Nephron progenitor cell (in vitro differentiated cells): ENCODE measurements at regions not wholly inside any gene's neighbourhood (a gene's known extent, or its start where the extent isn't known, plus 50 kb on each side); places are given as distances from the start of the nearest gene placed in this dataset.
"Not testable (repeated sequence)": the region's sequence is repeated elsewhere in the genome, so short reads cannot be mapped to it uniquely, and the experiment has no call there.

Experiments
- DNase-seq: peaks from one replicate; pipeline ENCODE4 v3.0.0; 2021
- H3K27ac Mint-ChIP-seq: 2 replicates; pipeline ENCODE4 v1.8.0; 2021; ENCODE audit warnings: mild to moderate bottlenecking, moderate library complexity, mixed read lengths
- H3K27me3 Mint-ChIP-seq: 2 replicates; pipeline ENCODE4 v1.8.0; 2021; ENCODE audit warnings: mild to moderate bottlenecking, low read depth, mixed read lengths; ENCODE audit not compliant: poor library complexity
- H3K36me3 Mint-ChIP-seq: 2 replicates; pipeline ENCODE4 v1.8.0; 2021; ENCODE audit warnings: low read depth, mixed read lengths
- H3K4me1 Mint-ChIP-seq: 2 replicates; pipeline ENCODE4 v1.8.0; 2021; ENCODE audit warnings: mixed read lengths
- H3K4me3 Mint-ChIP-seq: 2 replicates; pipeline ENCODE4 v1.8.0; 2021; ENCODE audit warnings: mild to moderate bottlenecking, moderate library complexity, mixed read lengths
- H3K9me3 Mint-ChIP-seq: 2 replicates; pipeline ENCODE4 v1.8.0; 2021; ENCODE audit warnings: mild to moderate bottlenecking, moderate library complexity, mixed read lengths
- TF ChIP-seq, protein P1 (sequence below): fragments of 200-600 bp; sonication (generic); IDR thresholded peaks from 2 replicates; pipeline ENCODE4 v1.5.0; 2021; ENCODE audit warnings: antibody characterized with exemption

DNA sequence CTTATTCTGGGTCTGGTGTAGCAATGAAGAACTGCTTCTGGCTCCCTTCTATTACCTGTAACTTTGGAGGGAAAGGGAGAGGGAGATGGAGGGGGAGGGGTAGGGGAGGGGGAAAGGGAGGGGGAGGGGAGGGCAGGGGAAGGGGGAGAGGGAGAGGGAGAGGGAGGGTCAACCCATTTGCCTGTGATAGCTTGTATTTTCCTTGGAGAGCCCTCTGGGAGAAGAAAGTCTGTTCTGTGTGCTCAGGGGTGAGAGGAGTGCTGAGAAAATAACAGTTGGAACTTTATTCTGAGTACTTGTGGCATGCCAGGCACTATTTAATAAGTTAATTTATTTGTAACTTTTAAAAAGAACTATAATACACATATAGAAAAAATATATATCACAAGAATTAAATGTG is 70.7 kb upstream of the TSPAN2 start:
- no peak for DNase-seq
- Mint-ChIP-seq H3K27me3 (peaks cover 3% of the 10 kb centered on the region), H3K4me3 (no peak overlapping the region), H3K36me3 (no peaks in the 10 kb centered on the region), H3K27ac (no peak overlapping the region), H3K9me3 (no peaks in the 10 kb centered on the region), H3K4me1 (no peaks in the 10 kb centered on the region)
- TF ChIP-seq, protein P1, sequence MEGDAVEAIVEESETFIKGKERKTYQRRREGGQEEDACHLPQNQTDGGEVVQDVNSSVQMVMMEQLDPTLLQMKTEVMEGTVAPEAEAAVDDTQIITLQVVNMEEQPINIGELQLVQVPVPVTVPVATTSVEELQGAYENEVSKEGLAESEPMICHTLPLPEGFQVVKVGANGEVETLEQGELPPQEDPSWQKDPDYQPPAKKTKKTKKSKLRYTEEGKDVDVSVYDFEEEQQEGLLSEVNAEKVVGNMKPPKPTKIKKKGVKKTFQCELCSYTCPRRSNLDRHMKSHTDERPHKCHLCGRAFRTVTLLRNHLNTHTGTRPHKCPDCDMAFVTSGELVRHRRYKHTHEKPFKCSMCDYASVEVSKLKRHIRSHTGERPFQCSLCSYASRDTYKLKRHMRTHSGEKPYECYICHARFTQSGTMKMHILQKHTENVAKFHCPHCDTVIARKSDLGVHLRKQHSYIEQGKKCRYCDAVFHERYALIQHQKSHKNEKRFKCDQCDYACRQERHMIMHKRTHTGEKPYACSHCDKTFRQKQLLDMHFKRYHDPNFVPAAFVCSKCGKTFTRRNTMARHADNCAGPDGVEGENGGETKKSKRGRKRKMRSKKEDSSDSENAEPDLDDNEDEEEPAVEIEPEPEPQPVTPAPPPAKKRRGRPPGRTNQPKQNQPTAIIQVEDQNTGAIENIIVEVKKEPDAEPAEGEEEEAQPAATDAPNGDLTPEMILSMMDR: no peak

DNA sequence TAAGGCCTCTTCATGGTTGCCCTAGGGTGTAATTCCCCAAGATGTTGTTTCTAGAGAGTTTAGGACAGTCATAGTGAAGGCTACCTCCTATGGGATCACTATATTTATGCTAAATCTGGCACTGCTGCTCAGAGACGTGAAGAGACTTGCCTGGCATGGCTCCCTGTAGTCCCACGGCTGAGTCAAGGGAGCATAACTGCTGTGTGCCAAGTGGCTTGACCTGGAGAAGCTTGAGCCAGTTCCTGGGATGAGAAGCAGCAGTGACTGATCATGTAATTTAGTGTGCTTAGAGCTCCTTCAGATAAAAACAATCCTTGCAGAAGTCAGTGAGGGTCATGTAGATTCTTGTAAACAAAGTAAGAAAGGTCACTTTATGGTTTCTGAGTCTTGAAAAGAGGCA is 68.9 kb upstream of the TSPAN2 start:
- Mint-ChIP-seq H3K9me3 (peaks cover 6% of the 10 kb centered on the region), H3K4me1 (no peaks in the 10 kb centered on the region), H3K27ac (no peak overlapping the region), H3K4me3 (no peak overlapping the region), H3K27me3 (no peaks in the 10 kb centered on the region), H3K36me3 (no peaks in the 10 kb centered on the region)
- DNase-seq: no peak
- TF ChIP-seq, protein P1: no peak

DNA sequence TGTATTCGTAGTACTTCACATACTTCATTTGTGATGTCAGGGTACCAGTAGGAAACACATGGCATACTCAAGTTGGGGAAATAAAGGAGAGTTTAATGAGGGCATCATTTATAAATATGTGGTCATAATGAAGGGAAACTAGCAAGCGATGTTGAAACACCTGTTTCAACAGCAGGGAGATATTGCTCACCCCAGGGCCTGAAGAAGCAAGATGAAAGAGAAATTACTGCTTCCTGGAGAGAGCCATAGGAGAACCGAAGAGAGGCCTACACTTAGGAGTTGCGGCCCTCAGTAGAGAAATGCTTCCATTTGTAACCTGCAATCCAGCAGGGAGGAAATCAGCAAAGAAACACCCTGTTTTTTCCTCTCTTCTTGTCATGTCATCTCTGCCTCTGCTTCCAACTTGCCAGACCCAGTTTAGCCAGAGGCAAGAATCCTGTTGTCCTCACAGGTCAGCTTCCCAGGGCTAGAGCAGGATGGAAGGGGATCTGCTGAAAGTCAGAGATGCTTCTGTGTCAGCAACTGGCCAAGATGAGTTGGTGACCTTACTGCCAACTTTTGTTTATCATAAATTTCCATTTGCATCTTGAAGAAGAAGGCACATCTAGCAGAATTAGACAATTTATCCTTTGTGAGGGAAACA is 67.6 kb upstream of the TSPAN2 start:
- no peaks in the 10 kb centered on the region for H3K36me3 Mint-ChIP-seq
- H3K4me3 Mint-ChIP-seq: no peak overlapping the region
- peaks cover 8% of the 10 kb centered on the region for H3K9me3 Mint-ChIP-seq
- H3K27me3 Mint-ChIP-seq: no peaks in the 10 kb centered on the region
- no peaks in the 10 kb centered on the region for H3K4me1 Mint-ChIP-seq
- no peak for DNase-seq
- TF ChIP-seq, protein P1: no peak
- no peak overlapping the region for H3K27ac Mint-ChIP-seq

DNA sequence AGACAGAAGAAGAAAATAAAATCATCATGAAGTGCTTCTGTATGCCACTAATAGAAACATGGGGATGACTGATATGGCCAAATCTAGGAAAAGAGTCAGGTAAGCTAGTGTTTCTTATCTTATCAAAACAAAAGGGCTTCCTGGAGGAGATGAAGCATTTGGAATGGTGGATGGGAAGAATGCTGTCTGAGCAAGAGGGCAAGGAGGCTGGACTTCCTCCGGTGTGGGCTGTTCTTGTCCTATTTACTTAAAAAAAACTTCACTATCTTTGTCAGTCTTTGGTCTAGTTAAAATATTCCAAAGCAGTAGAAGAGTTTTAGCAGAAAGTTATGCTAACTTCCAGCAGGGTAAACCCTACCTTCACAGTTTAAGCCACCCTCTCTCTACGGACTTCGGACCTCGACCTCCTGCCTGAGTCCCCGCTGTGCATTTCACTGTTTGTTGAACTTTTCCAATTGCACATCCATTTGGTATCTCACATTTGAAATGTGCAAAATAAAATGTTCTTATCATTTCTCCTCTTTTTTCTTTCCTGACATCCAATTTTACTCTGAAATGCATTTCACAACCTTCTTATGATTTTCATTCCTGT is 64.8 kb upstream of the TSPAN2 start:
- no peak overlapping the region for H3K4me3 Mint-ChIP-seq
- H3K9me3 Mint-ChIP-seq: peaks cover 18% of the 10 kb centered on the region
- TF ChIP-seq, protein P1: no peak
- no peaks in the 10 kb centered on the region for H3K27me3 Mint-ChIP-seq
- H3K36me3 Mint-ChIP-seq: no peaks in the 10 kb centered on the region
- H3K4me1 Mint-ChIP-seq: no peaks in the 10 kb centered on the region
- no peak for DNase-seq
- no peak overlapping the region for H3K27ac Mint-ChIP-seq

DNA sequence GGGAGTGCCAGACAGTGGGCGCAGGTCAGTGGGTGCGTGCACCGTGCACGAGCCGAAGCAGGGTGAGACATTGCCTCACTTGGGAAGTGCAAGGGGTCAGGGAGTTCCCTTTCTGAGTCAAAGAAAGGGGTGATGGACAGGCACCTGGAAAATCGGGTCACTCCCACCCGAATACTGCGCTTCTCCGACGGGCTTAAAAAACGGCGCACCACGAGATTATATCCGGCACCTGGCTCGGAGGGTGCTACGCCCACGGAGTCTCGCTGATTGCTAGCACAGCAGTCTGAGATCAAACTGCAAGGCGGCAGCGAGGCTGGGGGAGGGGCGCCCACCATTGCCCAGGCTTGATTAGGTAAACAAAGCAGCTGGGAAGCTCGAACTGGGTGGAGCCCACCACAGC is 58.6 kb upstream of the TSPAN2 start:
- H3K27ac Mint-ChIP-seq: peak overlapping the region; percentile 69
- peaks cover 34% of the 10 kb centered on the region for H3K9me3 Mint-ChIP-seq
- not testable (repeated sequence) for H3K27me3 Mint-ChIP-seq, DNase-seq
- peaks cover 16% of the 10 kb centered on the region for H3K4me1 Mint-ChIP-seq
- H3K36me3 Mint-ChIP-seq: peaks cover 12% of the 10 kb centered on the region
- H3K4me3 Mint-ChIP-seq: peak overlapping the region; percentile 79

DNA sequence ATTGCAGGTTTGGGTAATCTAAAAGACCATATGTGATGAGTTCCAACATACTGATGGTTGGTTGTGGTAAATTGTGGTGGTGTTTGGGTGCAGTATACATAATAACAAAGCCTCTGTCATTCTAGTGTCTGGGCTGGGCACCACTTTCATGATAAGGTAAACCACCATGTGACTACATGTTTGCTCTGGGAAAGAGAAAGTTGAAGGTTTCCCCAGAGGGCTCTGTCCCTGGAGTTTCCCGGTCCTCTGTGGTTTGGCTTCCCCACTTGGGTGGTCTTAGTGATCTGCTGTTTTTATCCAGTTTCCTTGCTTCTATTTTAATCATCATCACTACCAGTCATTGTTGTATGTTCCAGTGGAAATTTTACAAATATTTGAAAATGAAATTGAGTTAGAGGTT is 55.9 kb upstream of the TSPAN2 start:
- DNase-seq: no peak
- H3K36me3 Mint-ChIP-seq: peaks cover 12% of the 10 kb centered on the region
- peaks cover 24% of the 10 kb centered on the region for H3K9me3 Mint-ChIP-seq
- TF ChIP-seq, protein P1: no peak
- H3K4me1 Mint-ChIP-seq: peaks cover 40% of the 10 kb centered on the region
- no peaks in the 10 kb centered on the region for H3K27me3 Mint-ChIP-seq
- no peak overlapping the region for H3K4me3 Mint-ChIP-seq
- no peak overlapping the region for H3K27ac Mint-ChIP-seq
